ENCODE measurements at regions not wholly inside any gene's neighbourhood (a gene's known extent, or its start where the extent isn't known, plus 50 kb on each side); places are given as distances from the start of the nearest gene placed in this dataset.
"Not testable (repeated sequence)": the region's sequence is repeated elsewhere in the genome, so short reads cannot be mapped to it uniquely, and the experiment has no call there.

- DNase-seq: no peak
Measured at GRCh38 chr10:81674941-81675340, 200.1 kb upstream of the NRG3 start.

GRCh38 chr10:81679291-81679690 lies 195.7 kb upstream of the NRG3 start:
- no peak for DNase-seq

DNA sequence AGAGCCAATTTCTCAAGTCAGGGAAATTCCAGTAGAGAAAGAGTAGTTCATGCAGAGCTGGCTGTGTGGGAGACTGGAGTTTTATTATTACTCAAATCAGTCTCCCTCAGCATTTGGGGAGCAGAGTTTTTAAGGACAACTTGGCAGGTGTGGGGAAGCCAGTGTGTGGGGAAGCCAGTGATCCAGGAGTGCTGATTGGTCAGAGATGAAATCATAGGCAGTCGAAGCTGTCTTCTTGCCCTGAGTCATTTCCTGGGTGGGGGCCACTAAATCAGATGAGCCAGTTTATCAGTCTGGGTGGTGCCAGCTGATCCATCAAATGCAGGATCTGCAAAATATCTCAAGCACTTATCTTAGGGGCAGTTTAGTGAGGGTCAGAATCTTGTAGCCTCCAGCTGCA lies 194.6 kb upstream of the NRG3 start:
- DNase-seq: no peak

DNA sequence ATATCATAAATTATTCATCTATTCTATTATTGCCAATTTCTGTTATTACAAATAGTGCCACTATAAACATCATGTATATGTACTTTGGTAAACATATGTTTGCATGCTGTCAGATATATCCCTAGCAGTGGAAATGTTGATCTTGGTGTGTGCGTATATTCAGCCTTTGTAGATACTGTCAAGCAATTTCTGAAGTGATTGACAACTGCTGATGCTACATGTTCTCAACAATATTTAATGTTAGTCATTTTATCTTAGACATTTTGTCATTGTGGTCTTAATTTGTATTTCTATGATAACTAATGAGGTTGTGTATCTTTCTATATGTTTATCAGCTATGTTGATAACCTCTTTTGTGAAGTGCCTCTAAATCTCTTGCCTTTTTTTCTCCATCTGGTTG lies 186.5 kb upstream of the NRG3 start:
- DNase-seq: no peak

GRCh38 chr10:81696609-81697388 lies 178.2 kb upstream of the NRG3 start:
- DNase-seq: no peak

DNA sequence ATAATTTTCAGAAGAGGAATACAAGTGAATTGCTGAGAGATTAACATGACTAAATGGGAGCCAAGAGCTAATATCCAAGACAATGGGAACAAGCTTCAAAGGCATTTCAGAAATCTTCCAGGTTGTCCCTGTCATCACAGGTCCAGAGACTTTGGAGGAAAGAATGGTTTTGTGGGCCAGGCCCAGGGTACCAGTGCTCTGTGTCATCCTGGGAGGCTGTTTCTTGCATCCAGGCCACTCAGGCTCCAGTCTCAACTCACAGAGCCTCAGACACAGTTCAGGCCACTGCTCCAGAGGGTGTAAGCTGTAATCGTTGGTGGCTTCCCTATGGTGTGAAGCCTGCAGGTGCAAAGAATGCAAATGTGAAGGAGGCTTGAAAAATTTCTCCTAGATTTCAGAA lies 170.4 kb upstream of the NRG3 start:
- DNase-seq: no peak

DNA sequence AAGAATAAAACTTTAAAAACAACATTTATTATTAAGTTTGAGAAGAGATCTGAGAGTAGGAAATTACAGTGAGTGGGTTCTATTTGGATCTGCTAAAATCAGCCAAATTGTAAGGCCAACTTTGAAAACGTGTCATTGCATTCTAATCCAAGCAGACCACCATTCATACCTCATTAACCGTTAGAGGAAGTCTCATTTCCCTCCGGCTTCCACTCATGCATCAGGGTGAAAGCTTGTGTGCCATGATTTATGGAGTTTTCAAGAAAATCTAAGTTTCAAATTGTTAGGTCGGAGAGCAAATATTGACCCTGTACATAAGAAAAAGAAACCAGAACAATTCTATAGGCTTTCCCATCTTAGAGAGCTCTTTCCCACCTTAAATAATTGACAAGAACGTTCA lies 166.6 kb upstream of the NRG3 start:
- no peak for DNase-seq

DNA sequence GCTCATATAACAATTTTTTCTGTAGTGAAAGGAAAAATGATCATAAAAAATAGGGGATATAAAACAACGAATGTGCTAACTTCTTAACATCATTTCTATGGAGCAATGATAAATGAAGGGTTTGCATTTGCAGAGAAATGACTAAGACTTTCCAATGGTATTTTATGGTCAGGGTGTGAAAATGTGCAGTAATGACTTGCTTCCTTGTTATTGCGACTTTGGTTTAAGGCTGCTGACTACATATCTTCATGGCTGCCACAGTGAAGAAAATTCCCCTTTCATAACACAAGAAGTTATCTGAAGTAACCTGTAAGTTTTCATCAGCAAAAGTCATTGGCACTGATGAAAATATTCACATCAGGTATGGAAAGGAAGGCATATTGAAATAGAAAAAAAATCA lies 166.1 kb upstream of the NRG3 start:
- DNase-seq: no peak

- no peak for DNase-seq
Measured at GRCh38 chr10:81722399-81722798, 152.6 kb upstream of the NRG3 start.

GRCh38 chr10:81724431-81724830 lies 150.6 kb upstream of the NRG3 start:
- DNase-seq: no peak

DNA sequence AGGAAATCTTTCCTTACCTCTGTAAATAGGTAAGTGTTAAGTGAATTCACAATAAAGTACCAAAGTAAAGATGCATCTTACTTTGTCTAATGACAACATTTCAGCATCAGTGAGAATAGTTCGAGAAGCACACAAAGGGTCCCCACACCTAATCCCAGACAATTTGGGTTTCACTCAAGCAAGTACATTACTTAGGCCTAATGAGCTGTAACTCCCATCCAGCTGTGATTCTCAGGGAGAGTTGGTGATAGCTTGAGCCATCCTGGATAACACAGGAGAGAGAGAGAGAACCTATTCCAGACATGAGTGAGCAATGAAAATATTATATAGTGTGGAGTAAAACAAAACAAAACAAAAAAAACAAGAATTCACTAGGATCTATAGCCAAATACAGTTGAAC lies 149.1 kb upstream of the NRG3 start:
- DNase-seq: no peak

DNA sequence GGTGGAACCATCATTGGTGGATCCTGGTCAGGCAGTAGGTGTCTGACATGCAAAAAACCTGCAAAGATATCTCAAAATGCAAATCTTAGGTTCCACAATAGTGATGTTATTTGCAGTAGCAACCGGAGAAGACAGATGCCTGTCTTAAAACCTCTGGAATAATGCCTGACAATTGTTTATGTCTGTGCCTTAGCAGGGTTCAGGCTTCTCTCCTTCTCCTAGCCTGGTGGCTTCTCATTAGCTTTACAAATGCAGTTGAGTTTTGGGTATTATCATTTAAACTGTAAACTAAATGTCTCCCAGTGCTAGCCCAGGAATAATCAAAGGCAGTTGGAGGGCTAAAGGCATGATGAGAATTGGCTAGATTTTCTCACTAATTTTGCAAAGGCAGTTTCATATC lies 146.3 kb upstream of the NRG3 start:
- DNase-seq: no peak

GRCh38 chr10:81730891-81731290 lies 144.1 kb upstream of the NRG3 start:
- DNase-seq: no peak

- DNase-seq: no peak
Measured at GRCh38 chr10:81733542-81733941, 141.5 kb upstream of the NRG3 start.

DNA sequence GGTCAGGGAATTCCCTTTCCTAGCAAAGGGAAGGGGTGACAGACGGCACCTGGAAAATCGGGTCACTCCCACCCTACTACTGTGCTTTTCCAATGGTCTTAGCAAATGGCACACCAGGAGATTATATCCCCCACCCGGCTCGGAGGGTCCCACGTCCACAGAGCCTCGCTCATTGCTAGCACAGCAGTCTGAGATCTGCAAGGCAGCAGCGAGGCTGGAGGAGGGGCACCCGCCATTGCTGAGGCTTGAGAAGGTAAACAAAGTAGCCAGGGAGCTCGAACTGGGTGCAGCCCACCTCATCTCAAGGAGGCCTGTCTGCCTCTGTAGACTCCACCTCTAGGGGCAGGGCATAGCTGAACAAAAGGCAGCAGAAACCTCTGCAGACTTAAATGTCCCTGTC lies 139.8 kb upstream of the NRG3 start:
- not testable (repeated sequence) for DNase-seq

DNA sequence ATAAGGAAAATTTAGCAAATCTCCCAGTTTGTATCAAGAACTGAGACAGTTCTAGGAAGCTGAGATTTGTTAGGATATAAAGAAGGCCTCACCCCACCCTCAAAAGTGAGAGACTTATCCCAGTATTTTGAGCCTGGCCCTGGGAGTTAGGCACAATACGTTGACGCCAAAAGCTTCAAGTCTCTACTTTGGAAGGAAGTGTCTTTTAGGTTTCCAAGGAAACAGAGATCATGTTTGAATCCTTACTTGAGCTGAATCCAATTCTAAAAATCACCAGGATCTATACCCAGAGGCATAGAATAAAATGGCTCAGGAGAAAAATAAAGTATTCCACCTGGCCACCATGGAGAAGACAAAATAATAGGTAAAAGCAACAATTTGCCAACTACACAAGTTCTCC lies 115.9 kb upstream of the NRG3 start:
- no peak for DNase-seq

- DNase-seq: no peak
Measured at GRCh38 chr10:81784111-81784597, 90.8 kb upstream of the NRG3 start.

GRCh38 chr10:81792729-81793128 lies 82.3 kb upstream of the NRG3 start:
- no peak for DNase-seq

DNA sequence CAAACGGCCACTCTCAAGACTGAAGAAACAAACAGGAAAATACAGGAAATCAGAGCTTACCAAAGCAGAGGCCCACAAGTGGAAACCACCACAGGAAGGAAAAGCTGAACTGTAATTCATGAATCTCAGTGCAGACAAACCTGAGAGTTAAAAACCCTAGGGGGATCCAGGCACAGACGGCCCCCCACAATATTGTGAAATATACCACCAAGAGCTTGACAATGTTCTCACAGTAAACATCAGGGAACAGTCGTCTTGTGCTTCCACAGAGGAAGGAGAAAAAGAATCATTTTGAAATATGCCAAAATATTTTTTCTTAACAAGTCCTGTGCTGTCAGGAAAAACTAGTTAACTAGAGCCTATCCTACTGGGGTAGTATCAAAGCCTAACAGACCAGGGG lies 68.2 kb upstream of the NRG3 start:
- no peak for DNase-seq

DNA sequence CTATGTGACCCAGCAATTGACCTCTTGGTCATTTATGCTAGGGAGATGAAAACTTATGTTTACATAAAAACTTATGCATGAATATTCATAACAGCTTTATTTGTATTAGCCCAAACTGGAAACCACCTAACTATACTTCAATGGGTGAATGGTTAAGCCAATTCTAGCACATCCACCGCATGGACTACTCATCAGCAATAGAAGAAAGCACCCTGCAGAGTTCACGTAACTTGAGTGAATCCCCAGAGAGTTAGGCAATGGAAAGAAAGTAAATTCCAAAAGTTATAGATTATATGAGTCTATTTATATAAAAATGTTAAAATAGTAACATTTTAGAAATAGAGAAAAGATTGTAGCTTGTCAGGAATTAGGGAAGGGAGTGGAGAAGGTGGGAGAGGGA lies 60.2 kb upstream of the NRG3 start:
- DNase-seq: no peak

DNA sequence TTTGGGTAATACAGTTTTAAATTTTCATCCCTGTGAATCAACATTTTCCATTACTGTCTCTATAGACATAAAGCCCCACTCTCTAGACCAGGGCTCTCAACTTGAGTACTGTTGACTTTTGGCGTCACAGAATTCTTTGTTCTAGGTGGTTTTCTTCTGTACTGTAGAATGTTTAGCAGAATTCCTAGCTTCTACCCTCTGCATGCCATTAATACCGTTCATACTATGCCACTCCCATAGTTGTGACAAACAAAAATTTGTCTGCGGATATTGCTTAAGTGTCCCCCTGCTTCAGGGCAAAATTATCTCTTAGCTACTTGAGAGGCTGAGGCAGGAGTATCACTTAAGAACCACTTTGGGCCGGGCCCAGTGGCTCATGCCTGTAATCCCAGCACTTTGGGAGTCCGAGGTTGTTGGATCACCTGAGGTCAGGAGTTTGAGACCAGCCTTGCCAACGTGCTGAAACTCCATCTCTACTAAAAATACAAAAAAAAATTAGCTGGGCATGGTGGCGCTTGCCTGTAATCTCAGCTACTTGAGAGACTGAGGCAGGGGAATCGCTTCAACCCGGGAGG lies 57.3 kb upstream of the NRG3 start:
- no peak for DNase-seq

DNA sequence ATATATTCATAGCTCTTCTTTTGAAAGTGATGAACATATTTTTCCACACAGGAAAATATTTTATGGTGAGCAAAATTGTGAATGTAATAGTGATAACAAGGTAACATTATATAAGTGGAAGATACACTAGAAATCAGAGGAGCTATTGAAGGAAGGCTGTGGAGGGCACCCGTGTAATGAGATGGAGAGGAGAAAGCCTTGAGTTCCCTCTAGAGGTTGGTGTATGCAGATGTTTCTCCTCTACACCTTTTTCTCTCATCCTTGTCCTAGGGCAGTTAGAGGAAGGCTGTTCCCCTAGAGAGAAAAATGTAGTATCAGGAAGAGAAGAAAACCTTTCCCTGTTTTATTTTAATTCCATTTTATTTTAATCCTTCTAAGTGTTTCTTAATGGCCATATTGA lies 54.6 kb upstream of the NRG3 start:
- no peak for DNase-seq

All from activated gamma-delta T cell treated with Interleukin-2 at 50 U/mL for 16 hours (primary cell).